GM12892 (cell line): ENCODE measurements at regions not wholly inside any gene's neighbourhood (a gene's known extent, or its start where the extent isn't known, plus 50 kb on each side); places are given as distances from the start of the nearest gene placed in this dataset.

Source experiments
- POLR2A ChIP-seq: IDR thresholded peaks from 2 replicates; pipeline ENCODE4 v1.6.1; 2011; ENCODE audit warnings: low read depth, low read length, control low read depth
- POLR2AphosphoS5 ChIP-seq: IDR thresholded peaks from 2 replicates; pipeline ENCODE4 v1.6.1; 2011; ENCODE audit warnings: low read depth, low read length, control low read depth

DNA sequence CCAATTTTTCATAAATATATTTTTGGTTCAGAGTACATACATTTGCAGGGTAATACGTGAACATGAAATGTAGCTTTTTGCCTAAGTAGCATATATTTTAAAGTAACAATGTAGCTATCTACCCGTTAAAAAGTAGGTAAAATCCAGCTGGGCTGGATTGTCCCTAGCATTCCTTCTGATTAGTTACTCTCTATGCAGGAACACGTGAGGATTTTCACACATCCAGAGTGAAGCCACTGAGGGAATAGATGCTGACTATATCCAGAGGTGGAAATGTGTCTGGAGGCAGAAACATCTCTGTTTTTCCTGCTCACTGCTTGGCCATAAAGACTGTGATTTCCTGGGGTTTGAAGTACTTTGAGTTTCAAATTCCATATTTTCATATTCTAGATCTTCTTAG, 338.9 kb upstream of the KIAA1217 start:
- TF ChIP-seq POLR2AphosphoS5: no peak
- no peak for TF ChIP-seq POLR2A
